A673 (cell line): ENCODE measurements at regions not wholly inside any gene's neighbourhood (a gene's known extent, or its start where the extent isn't known, plus 50 kb on each side); places are given as distances from the start of the nearest gene placed in this dataset.

ENCODE experiments used
- BruUV-seq: library from RNA; stranded (reverse); fragments of 400-500 nt; replicated peaks from 2 replicates; lab custom pipeline; 2021; lab: Mats Ljungman, UMichigan
- CTCF ChIA-PET: fragments of 300-600 bp; sonication (Branson Sonifier 250); formaldehyde crosslinking; loops from one replicate; lab custom pipeline; 2022; ENCODE audit warnings: antibody characterized with exemption; lab: Charles Lee
- POLR2A ChIA-PET: fragments of 300-600 bp; sonication (Branson Sonifier 250); formaldehyde crosslinking; loops from one replicate; lab custom pipeline; 2022; ENCODE audit warnings: antibody characterized with exemption; ENCODE audit not compliant: low non-redundant PET; lab: Charles Lee
- DNase-seq: peaks from one replicate; pipeline ENCODE4 v3.0.0-alpha.2; 2015; ENCODE audit warnings: low spot score
- H3K27ac ChIP-seq: fragments of 200-600 bp; sonication (generic); 2 replicates; pipeline ENCODE4 v1.5.1; 2016; ENCODE audit warnings: mixed run types, low read depth, mild to moderate bottlenecking, mixed read lengths, antibody characterized with exemption, low read length; ENCODE audit not compliant: poor library complexity, severe bottlenecking
- H3K27me3 ChIP-seq: fragments of 200-600 bp; sonication (generic); replicated peaks from 2 replicates; pipeline ENCODE4 v1.6.1; 2017; ENCODE audit warnings: mixed run types, low read depth, mild to moderate bottlenecking, mixed read lengths, antibody characterized with exemption, low read length; ENCODE audit not compliant: insufficient read depth, poor library complexity
- H3K36me3 ChIP-seq: fragments of 200-600 bp; sonication (generic); 2 replicates; pipeline ENCODE4 v1.6.1; 2016; ENCODE audit warnings: mixed run types, mild to moderate bottlenecking, mixed read lengths, antibody characterized with exemption, low read length; ENCODE audit not compliant: insufficient read depth, poor library complexity, severe bottlenecking
- H3K4me1 ChIP-seq: fragments of 200-600 bp; sonication (generic); 2 replicates; pipeline ENCODE4 v1.6.1; 2017; ENCODE audit warnings: mixed run types, mild to moderate bottlenecking, mixed read lengths, antibody characterized with exemption, low read length; ENCODE audit not compliant: insufficient read depth, poor library complexity, severe bottlenecking
- H3K4me3 ChIP-seq: fragments of 200-600 bp; sonication (generic); 2 replicates; pipeline ENCODE4 v1.5.1; 2016; ENCODE audit warnings: low read depth, mixed run types, mild to moderate bottlenecking, mixed read lengths, low read length; ENCODE audit not compliant: poor library complexity, severe bottlenecking
- H3K9me3 ChIP-seq: fragments of 200-600 bp; sonication (generic); 2 replicates; pipeline ENCODE4 v1.6.1; 2016; ENCODE audit warnings: mixed run types, low read depth, mild to moderate bottlenecking, mixed read lengths, antibody characterized with exemption, low read length; ENCODE audit not compliant: poor library complexity, severe bottlenecking
- CTCF ChIP-seq: fragments of 300-800, 200-600 bp; sonication (generic); conservative IDR thresholded peaks from 2 replicates; pipeline ENCODE4 v1.5.1; 2017; ENCODE audit warnings: low read depth, mild to moderate bottlenecking, antibody characterized with exemption, low read length, moderate library complexity, mixed read lengths
- EZH2 ChIP-seq: fragments of 200-600 bp; sonication (generic); IDR thresholded peaks from 2 replicates; pipeline ENCODE4 v1.6.1; 2017; ENCODE audit warnings: borderline replicate concordance, low read depth, mild to moderate bottlenecking, mixed read lengths, antibody characterized with exemption, low read length; ENCODE audit not compliant: poor library complexity, severe bottlenecking
- intact Hi-C: fragments of 100-400 bp; cut with micrococcal nuclease; formaldehyde crosslinking; loops from one replicate; pipeline ENCODE4 v1.10.0; 2022; ENCODE audit not compliant: unreplicated experiment

- peaks cover 40% of the 10 kb centered on the region for H3K4me1 ChIP-seq
- CTCF ChIA-PET = no interaction called here
- H3K36me3 ChIP-seq = no peaks in the 10 kb centered on the region
- no TSS peak for BruUV-seq
- POLR2A ChIA-PET = no interaction called here
- intact Hi-C loops = no loop called here
- no peak overlapping the region for H3K4me3 ChIP-seq
- H3K27me3 ChIP-seq = no peaks in the 10 kb centered on the region
- DNase-seq = no peak
- H3K27ac ChIP-seq = no peak overlapping the region
- no peak for TF ChIP-seq CTCF
- no peak for TF ChIP-seq EZH2
- no peaks in the 10 kb centered on the region for H3K9me3 ChIP-seq
Observed at GRCh38 chr21:33978585-33978984, 63.0 kb upstream of the ATP5PO start.

- intact Hi-C loops = no loop called here
- POLR2A ChIA-PET = no interaction called here
- Histone ChIP-seq H3K4me3 (no peak overlapping the region), H3K9me3 (no peaks in the 10 kb centered on the region), H3K4me1 (peaks cover 40% of the 10 kb centered on the region), H3K36me3 (no peaks in the 10 kb centered on the region), H3K27ac (peak overlapping the region; percentile 92), H3K27me3 (no peaks in the 10 kb centered on the region)
- no peak for TF ChIP-seq CTCF
- TF ChIP-seq EZH2 = no peak
- CTCF ChIA-PET = interaction anchor here (0.6 kb wide), 1 partner anchor 266 kb away, joined by 4 read pairs; no protein-coding TSS in a partner anchor
- DNase-seq = no peak
- no TSS peak for BruUV-seq
Observed at GRCh38 chr21:33977721-33978369, 62.2 kb upstream of the ATP5PO start.

GRCh38 chr21:33977017-33977720 is 61.6 kb upstream of the ATP5PO start:
- Histone ChIP-seq H3K27me3 (no peaks in the 10 kb centered on the region), H3K4me3 (peak overlapping the region; percentile 1), H3K36me3 (no peaks in the 10 kb centered on the region), H3K4me1 (peaks cover 40% of the 10 kb centered on the region), H3K27ac (peak overlapping the region; percentile 92), H3K9me3 (no peaks in the 10 kb centered on the region)
- TF ChIP-seq CTCF (no peak), EZH2 (no peak)
- CTCF ChIA-PET = interaction anchor here (0.6 kb wide), 1 partner anchor 267 kb away, joined by 4 read pairs; no protein-coding TSS in a partner anchor
- no TSS peak for BruUV-seq
- intact Hi-C loops = no loop called here
- no peak for DNase-seq
- POLR2A ChIA-PET = no interaction called here
